Natural killer cell (primary cell): ENCODE measurements at regions not wholly inside any gene's neighbourhood (a gene's known extent, or its start where the extent isn't known, plus 50 kb on each side); places are given as distances from the start of the nearest gene placed in this dataset.

Experiments used
- ATAC-seq, 3 donors: fragments of 150-1000 bp in 2 of 3; fragments of 200-7000 bp in 1 of 3; cut with Tn5 transposase; 1 replicate in 1 of 3; 2 replicates in 2 of 3; pipeline ENCODE4 v1.10.0; 2021; ENCODE audit warnings: mild to moderate bottlenecking in 2 of 3, moderate library complexity in 2 of 3
- DNase-seq, 2 donors: peaks; one replicate each; pipeline versions ENCODE4 v3.0.0 to v3.0.0-alpha.2; 2013 to 2021; ENCODE audit warnings: mixed read lengths in 1 of 2
- H3K27ac ChIP-seq: one replicate; pipeline ENCODE4 v1.5.1; 2013; ENCODE audit warnings: mild to moderate bottlenecking, low read length
- H3K27me3 ChIP-seq: one replicate; pipeline ENCODE4 v1.6.1; 2013; ENCODE audit warnings: low read length; ENCODE audit not compliant: control insufficient read depth, insufficient read depth
- H3K36me3 ChIP-seq: one replicate; pipeline ENCODE4 v1.6.1; 2013; ENCODE audit warnings: low read length; ENCODE audit not compliant: control insufficient read depth, insufficient read depth
- H3K4me1 ChIP-seq: one replicate; pipeline ENCODE4 v1.6.1; 2013; ENCODE audit warnings: low read length; ENCODE audit not compliant: control insufficient read depth, insufficient read depth
- H3K4me3 ChIP-seq: one replicate; pipeline ENCODE4 v1.5.1; 2013; ENCODE audit warnings: low read length
- H3K9me3 ChIP-seq: one replicate; pipeline ENCODE4 v1.6.1; 2013; ENCODE audit warnings: low read length; ENCODE audit not compliant: control insufficient read depth, insufficient read depth
- H3K27ac Mint-ChIP-seq, 2 donors: one replicate each; pipeline ENCODE4 v1.8.0; 2022; ENCODE audit warnings: mild to moderate bottlenecking in 2 of 2, mixed read lengths in 2 of 2, moderate library complexity in 1 of 2
- H3K27me3 Mint-ChIP-seq, 2 donors: one replicate each; pipeline ENCODE4 v1.8.0; 2022; ENCODE audit warnings: low read depth in 2 of 2, mixed read lengths in 2 of 2
- H3K36me3 Mint-ChIP-seq: one replicate; pipeline ENCODE4 v1.8.0; 2022; ENCODE audit warnings: mixed read lengths
- H3K4me1 Mint-ChIP-seq, 2 donors: one replicate each; pipeline ENCODE4 v1.8.0; 2022; ENCODE audit warnings: mixed read lengths in 2 of 2
- H3K4me3 Mint-ChIP-seq: one replicate; pipeline ENCODE4 v1.8.0; 2022; ENCODE audit warnings: mild to moderate bottlenecking, moderate library complexity, mixed read lengths
- H3K9me3 Mint-ChIP-seq, 2 donors: one replicate each; pipeline ENCODE4 v1.8.0; 2022; ENCODE audit warnings: mixed read lengths in 2 of 2
- WGBS: methylation state at CpG from one replicate; pipeline ENCODE4 v1.1.7; 2013; ENCODE audit warnings: missing lambda C conversion rate; ENCODE audit not compliant: insufficient coverage; 5-methylcytosine and 5-hydroxymethylcytosine counted together
- intact Hi-C: fragments of 100-400 bp; cut with micrococcal nuclease; formaldehyde crosslinking; loops from one replicate; pipeline ENCODE4 v1.14.2; 2022
- TF ChIP-seq, protein P1 (sequence below): fragments of 200-600 bp; IDR thresholded peaks from one replicate; pipeline ENCODE4 v1.8.0; 2022; ENCODE audit warnings: antibody characterized with exemption

GRCh38 chrX:130997314-130997713 is 60.8 kb upstream of the ARHGAP36 start:
- H3K4me1 Mint-ChIP-seq: no peaks in the 10 kb centered on the region
- no peaks in the 10 kb centered on the region for H3K36me3 Mint-ChIP-seq
- H3K4me3 Mint-ChIP-seq: no peak overlapping the region
- no CpG with 5 or more reads among the region's 2 CpGs for WGBS
- TF ChIP-seq, protein P1, sequence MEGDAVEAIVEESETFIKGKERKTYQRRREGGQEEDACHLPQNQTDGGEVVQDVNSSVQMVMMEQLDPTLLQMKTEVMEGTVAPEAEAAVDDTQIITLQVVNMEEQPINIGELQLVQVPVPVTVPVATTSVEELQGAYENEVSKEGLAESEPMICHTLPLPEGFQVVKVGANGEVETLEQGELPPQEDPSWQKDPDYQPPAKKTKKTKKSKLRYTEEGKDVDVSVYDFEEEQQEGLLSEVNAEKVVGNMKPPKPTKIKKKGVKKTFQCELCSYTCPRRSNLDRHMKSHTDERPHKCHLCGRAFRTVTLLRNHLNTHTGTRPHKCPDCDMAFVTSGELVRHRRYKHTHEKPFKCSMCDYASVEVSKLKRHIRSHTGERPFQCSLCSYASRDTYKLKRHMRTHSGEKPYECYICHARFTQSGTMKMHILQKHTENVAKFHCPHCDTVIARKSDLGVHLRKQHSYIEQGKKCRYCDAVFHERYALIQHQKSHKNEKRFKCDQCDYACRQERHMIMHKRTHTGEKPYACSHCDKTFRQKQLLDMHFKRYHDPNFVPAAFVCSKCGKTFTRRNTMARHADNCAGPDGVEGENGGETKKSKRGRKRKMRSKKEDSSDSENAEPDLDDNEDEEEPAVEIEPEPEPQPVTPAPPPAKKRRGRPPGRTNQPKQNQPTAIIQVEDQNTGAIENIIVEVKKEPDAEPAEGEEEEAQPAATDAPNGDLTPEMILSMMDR: no peak
- H3K27ac Mint-ChIP-seq: no peak overlapping the region
- no peaks in the 10 kb centered on the region for H3K36me3 ChIP-seq
- DNase-seq: no peak
- no peak overlapping the region for H3K27ac ChIP-seq
- no peaks in the 10 kb centered on the region for H3K4me1 ChIP-seq
- H3K9me3 ChIP-seq: no peaks in the 10 kb centered on the region
- peaks cover 0 to 27% of the 10 kb centered on the region in 2 donors for H3K27me3 Mint-ChIP-seq
- intact Hi-C loops: no loop called here
- H3K27me3 ChIP-seq: no peaks in the 10 kb centered on the region
- no peaks in the 10 kb centered on the region for H3K9me3 Mint-ChIP-seq
- ATAC-seq: no peak
- H3K4me3 ChIP-seq: no peak overlapping the region

GRCh38 chrX:130999360-130999759 is 58.8 kb upstream of the ARHGAP36 start:
- Mint-ChIP-seq H3K36me3 (no peaks in the 10 kb centered on the region), H3K9me3 (no peaks in the 10 kb centered on the region), H3K27ac (no peak overlapping the region), H3K27me3 (peaks cover 0 to 22% of the 10 kb centered on the region in 2 donors), H3K4me3 (no peak overlapping the region), H3K4me1 (no peaks in the 10 kb centered on the region)
- H3K4me3 ChIP-seq: no peak overlapping the region
- DNase-seq (no peak), ATAC-seq (no peak)
- H3K9me3 ChIP-seq: no peaks in the 10 kb centered on the region
- TF ChIP-seq, protein P1: no peak
- no peak overlapping the region for H3K27ac ChIP-seq
- 70% methylated on average over 1 of the region's 1 CpG for WGBS
- intact Hi-C loops: no loop called here
- H3K36me3 ChIP-seq: no peaks in the 10 kb centered on the region
- H3K27me3 ChIP-seq: no peaks in the 10 kb centered on the region
- no peaks in the 10 kb centered on the region for H3K4me1 ChIP-seq
